ENCODE measurements at regions not wholly inside any gene's neighbourhood (a gene's known extent, or its start where the extent isn't known, plus 50 kb on each side); places are given as distances from the start of the nearest gene placed in this dataset.

- no peak for TF ChIP-seq CTCF (IDR thresholded peaks at IDR 0.05; ENCODE audit: insufficient read depth, low read depth, low read length, missing control alignments)
- DNase-seq (ENCODE audit: low read depth) = peak; percentile 18
- H3K4me3 ChIP-seq (ENCODE audit: low read length) = no peak overlapping the region
Observed at GRCh38 chr12:89977405-89978085, 268.9 kb upstream of the ATP2B1 start.

GRCh38 chr12:89976866-89977265 is 268.2 kb upstream of the ATP2B1 start:
- DNase-seq (ENCODE audit: low read depth) = no peak
- TF ChIP-seq CTCF (IDR thresholded peaks at IDR 0.05; ENCODE audit: insufficient read depth, low read depth, low read length, missing control alignments) = no peak

GRCh38 chr12:89975574-89975973 is 266.9 kb upstream of the ATP2B1 start:
- H3K4me3 ChIP-seq (ENCODE audit: low read length) = no peak overlapping the region
- peak; percentile 15 for DNase-seq (ENCODE audit: low read depth)
- no peak for TF ChIP-seq CTCF (IDR thresholded peaks at IDR 0.05; ENCODE audit: insufficient read depth, low read depth, low read length, missing control alignments)

More at GRCh38 chr12:89976866-89977265, 268.2 kb upstream of the ATP2B1 start:
- H3K4me3 ChIP-seq (ENCODE audit: low read length) = no peak overlapping the region

- TF ChIP-seq CTCF (IDR thresholded peaks at IDR 0.05; ENCODE audit: insufficient read depth, low read depth, low read length, missing control alignments) = no peak
- no peak for DNase-seq (ENCODE audit: low read depth)
Observed at GRCh38 chr12:89971880-89972279, 263.2 kb upstream of the ATP2B1 start.

GRCh38 chr12:89970722-89971121 is 262.1 kb upstream of the ATP2B1 start:
- no peak overlapping the region for H3K4me3 ChIP-seq (ENCODE audit: low read length)
- TF ChIP-seq CTCF (IDR thresholded peaks at IDR 0.05; ENCODE audit: insufficient read depth, low read depth, low read length, missing control alignments) = no peak
- DNase-seq (ENCODE audit: low read depth) = no peak

More at GRCh38 chr12:89971880-89972279, 263.2 kb upstream of the ATP2B1 start:
- no peak overlapping the region for H3K4me3 ChIP-seq (ENCODE audit: low read length)

GRCh38 chr12:89969093-89969492 is 260.5 kb upstream of the ATP2B1 start:
- TF ChIP-seq CTCF (IDR thresholded peaks at IDR 0.05; ENCODE audit: insufficient read depth, low read depth, low read length, missing control alignments) = no peak
- DNase-seq (ENCODE audit: low read depth) = peak; percentile 81
- H3K4me3 ChIP-seq (ENCODE audit: low read length) = no peak overlapping the region

GRCh38 chr12:89968151-89968700 is 259.6 kb upstream of the ATP2B1 start:
- DNase-seq (ENCODE audit: low read depth) = no peak
- no peak for TF ChIP-seq CTCF (IDR thresholded peaks at IDR 0.05; ENCODE audit: insufficient read depth, low read depth, low read length, missing control alignments)
- no peak overlapping the region for H3K4me3 ChIP-seq (ENCODE audit: low read length)
